ENCODE measurements at regions not wholly inside any gene's neighbourhood (a gene's known extent, or its start where the extent isn't known, plus 50 kb on each side); places are given as distances from the start of the nearest gene placed in this dataset.

DNA sequence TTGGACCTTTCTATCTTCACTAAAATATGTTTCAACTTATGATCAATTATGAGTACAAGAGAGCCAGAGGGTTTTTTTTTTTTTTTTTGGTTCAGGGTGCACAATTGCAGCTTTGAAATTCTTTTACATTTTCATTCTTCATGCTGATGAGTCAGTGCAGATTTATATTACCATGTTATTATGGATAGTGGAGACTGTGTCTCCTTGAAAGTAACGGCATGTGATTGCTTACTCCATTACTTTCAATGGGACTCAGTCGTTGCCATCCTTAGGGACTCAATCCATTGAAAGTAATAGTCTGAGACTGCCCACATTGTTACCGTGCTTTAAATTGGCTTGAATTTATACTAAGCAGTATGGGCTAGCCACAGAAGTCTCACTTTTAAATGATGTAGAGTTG, 286.5 kb upstream of the FANCL start:
- Histone ChIP-seq H3K27me3 (ENCODE audit: control insufficient read depth, insufficient read depth, low read length) (no peaks in the 10 kb centered on the region), H3K36me3 (ENCODE audit: control insufficient read depth, insufficient read depth, low read length) (no peaks in the 10 kb centered on the region), H3K4me1 (ENCODE audit: control insufficient read depth, insufficient read depth, low read length) (no peaks in the 10 kb centered on the region), H3K4me3 (ENCODE audit: low read length) (no peak overlapping the region), H3K27ac (ENCODE audit: low read length) (no peak overlapping the region), H3K9me3 (ENCODE audit: control insufficient read depth, low read depth, low read length) (no peaks in the 10 kb centered on the region)
- WGBS (ENCODE audit: insufficient coverage, low lambda C conversion rate): 88% methylated on average over 1 of the region's 3 CpGs
- DNase-seq: no peak

DNA sequence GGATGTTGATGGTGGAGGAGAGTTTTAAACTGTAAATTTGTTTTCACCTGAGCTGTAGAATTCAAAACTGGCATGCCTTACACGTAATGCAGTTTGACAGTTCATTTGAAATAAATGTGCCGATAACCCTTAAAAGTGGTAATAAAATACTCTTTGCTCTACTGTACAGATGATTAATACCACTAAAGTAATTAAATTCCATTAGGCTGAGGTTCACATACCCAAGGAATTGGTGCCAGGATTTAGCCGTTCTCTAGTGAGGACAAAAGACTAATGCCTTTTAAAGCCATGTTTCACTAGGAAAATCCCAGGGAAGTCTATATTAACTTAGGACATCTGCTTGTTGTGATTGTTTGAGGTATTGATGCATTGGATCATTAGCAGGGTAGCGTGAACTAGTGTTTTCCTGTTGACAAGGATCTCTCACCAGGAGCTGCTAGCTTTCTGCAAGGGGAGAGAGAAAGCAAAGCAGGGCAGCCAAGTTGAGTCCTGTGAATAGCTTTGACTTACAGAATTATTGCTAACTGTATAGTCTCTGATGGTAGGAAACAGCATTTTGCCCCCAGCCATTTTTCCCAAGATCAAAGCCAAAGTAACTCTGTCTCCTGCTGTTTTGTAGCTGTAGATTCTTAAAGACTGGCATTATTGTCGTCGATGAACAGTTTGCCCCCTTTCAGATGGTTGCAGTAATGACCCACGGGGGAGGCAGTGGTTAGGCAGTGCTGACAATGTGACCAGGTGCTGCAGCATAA, 280.9 kb upstream of the FANCL start:
- H3K4me1 ChIP-seq (ENCODE audit: control insufficient read depth, insufficient read depth, low read length): no peaks in the 10 kb centered on the region
- no peak overlapping the region for H3K27ac ChIP-seq (ENCODE audit: low read length)
- no peak overlapping the region for H3K4me3 ChIP-seq (ENCODE audit: low read length)
- no peaks in the 10 kb centered on the region for H3K27me3 ChIP-seq (ENCODE audit: control insufficient read depth, insufficient read depth, low read length)
- H3K9me3 ChIP-seq (ENCODE audit: control insufficient read depth, low read depth, low read length): no peaks in the 10 kb centered on the region
- WGBS (ENCODE audit: insufficient coverage, low lambda C conversion rate): 70% methylated on average over 2 of the region's 7 CpGs
- DNase-seq: no peak
- no peaks in the 10 kb centered on the region for H3K36me3 ChIP-seq (ENCODE audit: control insufficient read depth, insufficient read depth, low read length)

DNA sequence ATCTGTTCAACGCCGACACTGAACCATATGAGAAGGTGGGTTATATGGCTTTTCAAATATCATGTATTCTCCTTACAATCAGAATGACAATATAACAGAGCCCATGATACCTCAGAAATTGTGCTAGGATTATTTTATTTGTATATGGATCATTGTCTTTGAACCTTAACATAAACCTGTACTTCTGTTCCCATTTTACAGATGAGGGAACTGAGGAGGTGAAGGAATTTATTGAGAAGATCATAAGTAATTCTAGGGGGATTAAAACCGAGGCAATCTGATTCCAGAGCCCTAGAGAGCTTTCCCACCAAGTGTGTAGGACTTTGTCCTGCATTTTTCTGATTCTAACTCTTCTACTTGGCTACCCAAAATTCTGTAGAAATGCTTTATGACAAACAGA, 279.8 kb upstream of the FANCL start:
- H3K4me3 ChIP-seq (ENCODE audit: low read length): no peak overlapping the region
- H3K36me3 ChIP-seq (ENCODE audit: control insufficient read depth, insufficient read depth, low read length): no peaks in the 10 kb centered on the region
- H3K27ac ChIP-seq (ENCODE audit: low read length): no peak overlapping the region
- DNase-seq: no peak
- no peaks in the 10 kb centered on the region for H3K27me3 ChIP-seq (ENCODE audit: control insufficient read depth, insufficient read depth, low read length)
- H3K9me3 ChIP-seq (ENCODE audit: control insufficient read depth, low read depth, low read length): no peaks in the 10 kb centered on the region
- WGBS (ENCODE audit: insufficient coverage, low lambda C conversion rate): no CpG with 5 or more reads among the region's 3 CpGs
- no peaks in the 10 kb centered on the region for H3K4me1 ChIP-seq (ENCODE audit: control insufficient read depth, insufficient read depth, low read length)

DNA sequence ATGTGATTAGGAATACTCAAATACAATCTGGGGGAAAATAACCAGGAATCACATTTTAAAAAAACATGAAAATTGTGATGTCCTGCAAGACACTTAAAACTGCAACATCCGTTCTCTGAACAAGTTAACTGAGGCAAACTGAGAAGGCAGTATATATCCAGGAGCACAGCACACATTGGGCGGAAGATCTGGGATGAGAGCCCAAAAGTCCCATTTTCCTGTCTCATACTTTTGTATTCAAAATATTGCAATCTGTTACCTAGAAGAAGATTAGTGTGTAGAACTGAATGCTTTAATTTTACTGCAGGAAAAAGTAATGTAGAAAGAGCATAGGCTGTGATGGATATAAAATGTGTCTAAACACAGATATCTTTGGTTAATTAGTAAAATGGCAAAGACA, 276.8 kb upstream of the FANCL start:
- Histone ChIP-seq H3K27ac (ENCODE audit: low read length) (no peak overlapping the region), H3K4me1 (ENCODE audit: control insufficient read depth, insufficient read depth, low read length) (no peaks in the 10 kb centered on the region), H3K4me3 (ENCODE audit: low read length) (no peak overlapping the region), H3K36me3 (ENCODE audit: control insufficient read depth, insufficient read depth, low read length) (no peaks in the 10 kb centered on the region), H3K27me3 (ENCODE audit: control insufficient read depth, insufficient read depth, low read length) (no peaks in the 10 kb centered on the region), H3K9me3 (ENCODE audit: control insufficient read depth, low read depth, low read length) (no peaks in the 10 kb centered on the region)
- no CpG with 5 or more reads among the region's 2 CpGs for WGBS (ENCODE audit: insufficient coverage, low lambda C conversion rate)
- DNase-seq: no peak

DNA sequence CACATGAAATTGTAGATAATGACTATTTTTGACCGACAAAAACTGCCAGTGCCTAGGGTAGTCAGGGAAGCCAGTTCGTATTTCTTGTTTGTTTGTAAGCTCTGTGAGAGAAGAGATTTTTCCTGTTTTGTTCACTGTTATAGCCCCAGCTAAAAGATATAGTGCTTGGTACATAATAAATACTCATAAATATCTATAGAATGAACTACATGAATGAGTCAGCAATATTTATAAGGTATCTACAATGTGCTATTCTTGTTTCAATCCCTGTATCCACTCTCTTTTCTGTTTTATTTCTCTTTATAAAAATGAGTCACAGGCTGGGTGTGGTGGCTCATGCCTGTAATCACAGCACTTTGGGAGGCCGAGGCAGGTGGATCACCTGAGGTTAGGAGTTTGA, 275.6 kb upstream of the FANCL start:
- no peak overlapping the region for H3K27ac ChIP-seq (ENCODE audit: low read length)
- H3K4me3 ChIP-seq (ENCODE audit: low read length): no peak overlapping the region
- WGBS (ENCODE audit: insufficient coverage, low lambda C conversion rate): no CpG with 5 or more reads among the region's 3 CpGs
- no peaks in the 10 kb centered on the region for H3K27me3 ChIP-seq (ENCODE audit: control insufficient read depth, insufficient read depth, low read length)
- H3K36me3 ChIP-seq (ENCODE audit: control insufficient read depth, insufficient read depth, low read length): no peaks in the 10 kb centered on the region
- H3K4me1 ChIP-seq (ENCODE audit: control insufficient read depth, insufficient read depth, low read length): no peaks in the 10 kb centered on the region
- H3K9me3 ChIP-seq (ENCODE audit: control insufficient read depth, low read depth, low read length): no peaks in the 10 kb centered on the region
- no peak for DNase-seq

DNA sequence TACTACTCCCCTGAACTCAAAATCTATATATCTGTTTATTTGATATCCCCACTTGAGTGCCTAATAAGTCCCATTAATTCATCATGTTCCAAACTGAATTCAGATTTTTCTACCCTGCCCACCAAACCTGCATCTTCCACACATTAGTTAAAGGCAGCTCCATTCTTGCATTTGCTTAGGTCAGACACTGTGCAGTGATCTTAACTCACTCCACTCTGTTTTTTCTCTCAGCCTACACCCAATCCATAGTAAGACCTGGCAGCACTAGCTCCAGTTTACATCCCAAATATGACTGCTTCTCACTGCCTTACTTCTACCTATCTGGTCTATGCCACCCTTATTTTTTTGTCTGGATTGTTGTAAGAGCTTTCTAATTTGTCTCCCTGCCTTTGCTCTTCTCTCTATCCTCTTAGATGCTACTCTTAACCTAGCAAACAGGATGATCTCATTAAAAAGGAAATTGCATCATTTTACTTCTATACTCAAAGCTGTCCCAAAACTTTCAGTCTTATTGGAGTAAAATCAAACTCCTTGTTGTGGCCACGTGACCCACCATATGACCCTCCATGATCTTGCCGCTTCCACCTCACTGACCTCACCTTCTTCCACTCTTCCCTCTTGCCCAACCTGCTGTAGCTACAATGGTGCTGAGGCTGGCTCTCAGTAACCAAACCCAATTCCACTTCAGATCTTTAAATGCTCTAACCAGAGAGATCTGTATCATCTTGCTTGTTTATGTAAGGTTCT, 274.9 kb upstream of the FANCL start:
- no peaks in the 10 kb centered on the region for H3K9me3 ChIP-seq (ENCODE audit: control insufficient read depth, low read depth, low read length)
- H3K4me1 ChIP-seq (ENCODE audit: control insufficient read depth, insufficient read depth, low read length): no peaks in the 10 kb centered on the region
- no peaks in the 10 kb centered on the region for H3K36me3 ChIP-seq (ENCODE audit: control insufficient read depth, insufficient read depth, low read length)
- no peak for DNase-seq
- H3K27ac ChIP-seq (ENCODE audit: low read length): no peak overlapping the region
- no peak overlapping the region for H3K4me3 ChIP-seq (ENCODE audit: low read length)
- WGBS (ENCODE audit: insufficient coverage, low lambda C conversion rate): no CpG with 5 or more reads among the region's 2 CpGs
- H3K27me3 ChIP-seq (ENCODE audit: control insufficient read depth, insufficient read depth, low read length): no peaks in the 10 kb centered on the region

DNA sequence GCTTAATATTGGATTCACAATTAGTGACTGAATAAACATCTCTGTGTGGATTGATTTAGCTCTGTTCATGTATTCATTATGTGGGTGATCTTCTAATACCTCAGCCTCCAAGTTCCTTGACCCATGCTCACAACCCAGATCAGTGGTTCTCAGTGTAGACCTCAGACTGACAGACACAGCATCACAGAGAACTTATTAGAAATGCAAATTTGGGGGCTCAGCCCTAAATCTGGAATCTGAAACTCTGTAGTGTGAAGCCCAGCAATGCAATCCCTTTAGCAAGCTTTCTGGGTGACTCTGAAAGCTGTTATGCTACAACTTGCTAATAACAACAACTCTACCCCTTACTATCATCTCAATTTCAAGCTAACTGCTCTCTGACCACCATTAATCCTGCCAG, 273.1 kb upstream of the FANCL start:
- Histone ChIP-seq H3K27ac (ENCODE audit: low read length) (no peak overlapping the region), H3K36me3 (ENCODE audit: control insufficient read depth, insufficient read depth, low read length) (no peaks in the 10 kb centered on the region), H3K9me3 (ENCODE audit: control insufficient read depth, low read depth, low read length) (no peaks in the 10 kb centered on the region), H3K4me1 (ENCODE audit: control insufficient read depth, insufficient read depth, low read length) (no peaks in the 10 kb centered on the region), H3K27me3 (ENCODE audit: control insufficient read depth, insufficient read depth, low read length) (no peaks in the 10 kb centered on the region), H3K4me3 (ENCODE audit: low read length) (no peak overlapping the region)
- DNase-seq: no peak

DNA sequence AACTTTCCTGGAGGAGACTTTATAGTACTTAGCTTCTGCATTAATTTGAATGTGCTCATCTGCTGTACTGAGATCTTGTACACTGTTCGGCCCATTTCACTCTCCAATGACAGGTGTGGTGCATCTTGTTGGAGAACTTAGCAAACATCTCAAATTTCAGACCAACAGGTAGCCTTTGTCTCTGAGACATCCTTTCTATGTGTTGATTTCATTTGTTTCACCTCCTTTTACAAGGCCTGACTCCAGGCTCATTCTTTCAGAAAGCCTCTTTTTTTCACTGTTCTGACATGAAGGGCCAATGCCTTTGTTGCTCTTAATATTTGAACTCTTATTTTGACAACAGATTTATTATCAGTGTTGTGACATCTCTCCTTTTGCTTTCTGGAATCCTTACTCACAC, 271.8 kb upstream of the FANCL start:
- H3K27ac ChIP-seq (ENCODE audit: low read length): no peak overlapping the region
- no CpG with 5 or more reads among the region's 1 CpG for WGBS (ENCODE audit: insufficient coverage, low lambda C conversion rate)
- H3K27me3 ChIP-seq (ENCODE audit: control insufficient read depth, insufficient read depth, low read length): no peaks in the 10 kb centered on the region
- no peaks in the 10 kb centered on the region for H3K4me1 ChIP-seq (ENCODE audit: control insufficient read depth, insufficient read depth, low read length)
- DNase-seq: no peak
- no peak overlapping the region for H3K4me3 ChIP-seq (ENCODE audit: low read length)
- no peaks in the 10 kb centered on the region for H3K9me3 ChIP-seq (ENCODE audit: control insufficient read depth, low read depth, low read length)
- H3K36me3 ChIP-seq (ENCODE audit: control insufficient read depth, insufficient read depth, low read length): no peaks in the 10 kb centered on the region

DNA sequence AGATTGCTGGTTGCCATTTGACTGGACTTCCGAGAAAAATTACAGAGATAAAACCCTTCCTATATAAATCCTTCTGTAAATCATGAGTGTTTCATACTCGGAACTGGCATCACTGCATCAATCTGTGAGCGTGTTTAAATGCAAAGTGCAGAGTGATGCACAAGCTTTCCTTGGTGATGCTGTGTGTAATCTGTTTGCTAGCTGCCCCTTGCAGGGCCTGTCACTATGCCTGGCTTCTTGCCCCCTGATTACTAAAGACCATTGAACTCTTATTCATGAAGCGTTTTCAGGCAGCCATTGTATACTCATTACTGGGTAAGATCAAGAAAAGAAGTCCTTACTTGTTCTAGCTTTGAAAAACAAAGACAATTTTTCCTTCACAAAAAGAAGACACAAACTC, 266.9 kb upstream of the FANCL start:
- H3K4me3 ChIP-seq (ENCODE audit: low read length): no peak overlapping the region
- H3K27me3 ChIP-seq (ENCODE audit: control insufficient read depth, insufficient read depth, low read length): no peaks in the 10 kb centered on the region
- H3K4me1 ChIP-seq (ENCODE audit: control insufficient read depth, insufficient read depth, low read length): no peaks in the 10 kb centered on the region
- WGBS (ENCODE audit: insufficient coverage, low lambda C conversion rate): no CpG with 5 or more reads among the region's 4 CpGs
- H3K36me3 ChIP-seq (ENCODE audit: control insufficient read depth, insufficient read depth, low read length): no peaks in the 10 kb centered on the region
- no peak overlapping the region for H3K27ac ChIP-seq (ENCODE audit: low read length)
- no peak for DNase-seq
- no peaks in the 10 kb centered on the region for H3K9me3 ChIP-seq (ENCODE audit: control insufficient read depth, low read depth, low read length)

DNA sequence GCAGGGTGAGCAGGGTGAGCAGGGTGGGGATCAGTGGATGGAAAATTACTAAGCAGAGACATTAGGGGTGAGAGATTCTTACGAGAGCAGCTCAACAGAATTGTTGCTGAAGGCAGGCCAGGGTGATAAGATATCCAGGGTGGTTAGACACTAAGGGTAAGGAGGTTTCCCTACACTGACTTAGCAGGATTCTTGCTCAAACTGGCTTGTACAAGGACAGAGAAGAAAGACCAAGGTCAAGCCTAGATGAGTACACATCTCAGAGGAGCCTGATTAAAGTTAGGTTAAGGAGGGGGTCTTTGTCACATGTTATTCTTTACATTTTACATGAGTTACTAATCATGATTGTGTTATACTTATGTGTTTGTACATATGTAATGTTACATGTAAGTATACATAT, 262.8 kb upstream of the FANCL start:
- no peak overlapping the region for H3K4me3 ChIP-seq (ENCODE audit: low read length)
- no CpG with 5 or more reads among the region's 1 CpG for WGBS (ENCODE audit: insufficient coverage, low lambda C conversion rate)
- DNase-seq: no peak
- H3K9me3 ChIP-seq (ENCODE audit: control insufficient read depth, low read depth, low read length): no peaks in the 10 kb centered on the region
- no peak overlapping the region for H3K27ac ChIP-seq (ENCODE audit: low read length)
- H3K36me3 ChIP-seq (ENCODE audit: control insufficient read depth, insufficient read depth, low read length): no peaks in the 10 kb centered on the region
- H3K4me1 ChIP-seq (ENCODE audit: control insufficient read depth, insufficient read depth, low read length): no peaks in the 10 kb centered on the region
- no peaks in the 10 kb centered on the region for H3K27me3 ChIP-seq (ENCODE audit: control insufficient read depth, insufficient read depth, low read length)

DNA sequence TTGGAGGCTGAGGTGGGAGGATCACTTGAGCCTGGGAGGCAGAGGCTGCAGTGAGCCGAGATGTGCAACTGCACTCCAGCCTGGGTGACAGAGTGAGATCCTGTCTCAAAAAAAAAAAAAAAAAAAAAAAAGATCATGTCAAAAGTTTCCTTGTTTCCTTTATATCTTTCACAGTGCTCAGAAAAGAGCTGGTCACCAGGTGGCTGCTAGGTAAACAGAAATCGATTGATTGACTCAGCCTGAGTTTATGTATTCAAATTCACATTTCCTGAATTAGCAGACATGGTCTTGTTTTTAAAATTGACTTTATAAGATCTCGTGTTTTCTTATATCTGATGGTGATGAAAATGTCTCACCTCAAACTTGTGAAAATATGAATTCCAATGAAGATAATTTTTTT, 261.8 kb upstream of the FANCL start:
- Histone ChIP-seq H3K27ac (ENCODE audit: low read length) (no peak overlapping the region), H3K9me3 (ENCODE audit: control insufficient read depth, low read depth, low read length) (no peaks in the 10 kb centered on the region), H3K4me1 (ENCODE audit: control insufficient read depth, insufficient read depth, low read length) (no peaks in the 10 kb centered on the region), H3K36me3 (ENCODE audit: control insufficient read depth, insufficient read depth, low read length) (no peaks in the 10 kb centered on the region), H3K27me3 (ENCODE audit: control insufficient read depth, insufficient read depth, low read length) (no peaks in the 10 kb centered on the region), H3K4me3 (ENCODE audit: low read length) (no peak overlapping the region)
- 100% methylated on average over 1 of the region's 3 CpGs for WGBS (ENCODE audit: insufficient coverage, low lambda C conversion rate)
- DNase-seq: no peak

All from large intestine (tissue), 3 donors.